ENCODE measurements at regions not wholly inside any gene's neighbourhood (a gene's known extent, or its start where the extent isn't known, plus 50 kb on each side); places are given as distances from the start of the nearest gene placed in this dataset.

- 20 to 23% methylated on average over 2 to 4 of the region's 4 CpGs for WGBS, 2 donors
- intact Hi-C loops (cut with DNase I) = no loop called here
- peak; percentile 51 to 66 for DNase-seq
Measured at GRCh38 chr7:50962962-50963374, 180.3 kb upstream of the GRB10 start.

GRCh38 chr7:50962281-50962883, 179.7 kb upstream of the GRB10 start:
- no peaks in the 10 kb centered on the region for H3K36me3 ChIP-seq
- intact Hi-C loops (cut with DNase I) = no loop called here
- no peak for DNase-seq
- no peaks in the 10 kb centered on the region for H3K27me3 ChIP-seq
- 78 to 81% methylated on average over 10 of the region's 10 CpGs for WGBS, 2 donors
- H3K4me1 ChIP-seq = peaks cover 0 to 10% of the 10 kb centered on the region in 2 donors
- H3K9me3 ChIP-seq = no peaks in the 10 kb centered on the region
- H3K4me3 ChIP-seq (replicated peaks in 1 of 3) = no peak overlapping the region
- H3K27ac ChIP-seq = no peak overlapping the region
- TF ChIP-seq CTCF (IDR thresholded peaks at IDR 0.05) (no peak), POLR2A (IDR thresholded peaks at IDR 0.05) (no peak)

More at GRCh38 chr7:50962962-50963374, 180.3 kb upstream of the GRB10 start:
- no peaks in the 10 kb centered on the region for H3K9me3 ChIP-seq
- peaks cover 0 to 10% of the 10 kb centered on the region in 2 donors for H3K4me1 ChIP-seq
- no peaks in the 10 kb centered on the region for H3K36me3 ChIP-seq
- no peak overlapping the region for H3K4me3 ChIP-seq (replicated peaks in 1 of 3)
- no peaks in the 10 kb centered on the region for H3K27me3 ChIP-seq
- H3K27ac ChIP-seq = no peak overlapping the region
- TF ChIP-seq POLR2A (IDR thresholded peaks at IDR 0.05) (no peak), CTCF (IDR thresholded peaks at IDR 0.05) (no peak)

GRCh38 chr7:50960621-50961310, 178.1 kb upstream of the GRB10 start:
- no peak overlapping the region for H3K27ac ChIP-seq
- 84 to 86% methylated on average over 13 to 14 of the region's 14 CpGs for WGBS, 2 donors
- no peaks in the 10 kb centered on the region for H3K27me3 ChIP-seq
- TF ChIP-seq CTCF (IDR thresholded peaks at IDR 0.05) = no peak
- TF ChIP-seq POLR2A (IDR thresholded peaks at IDR 0.05) = no peak
- intact Hi-C loops (cut with DNase I) = no loop called here
- H3K4me1 ChIP-seq = peaks cover 0 to 10% of the 10 kb centered on the region in 2 donors
- no peaks in the 10 kb centered on the region for H3K36me3 ChIP-seq
- DNase-seq = no peak
- H3K9me3 ChIP-seq = no peaks in the 10 kb centered on the region
- H3K4me3 ChIP-seq (replicated peaks in 1 of 3) = no peak overlapping the region

DNA sequence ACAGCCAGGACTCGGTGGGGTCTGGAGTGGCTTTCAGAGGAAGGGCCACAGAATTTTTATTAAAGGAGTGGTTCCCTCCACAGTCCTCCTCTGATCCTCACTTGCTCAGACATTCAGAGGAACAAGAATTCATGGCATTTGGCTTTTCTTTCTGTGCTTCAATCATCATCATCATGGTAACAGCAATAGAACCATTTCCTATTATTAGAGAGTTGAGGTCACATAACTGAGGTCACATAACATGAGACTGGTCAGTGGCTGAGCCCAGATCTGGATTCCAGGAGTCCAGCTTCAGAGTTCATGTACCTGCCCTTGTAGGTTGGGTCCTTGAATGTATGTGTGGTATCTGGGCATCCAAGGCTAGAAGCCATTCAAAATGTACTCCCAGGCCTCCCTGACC, 177.3 kb upstream of the GRB10 start:
- no peaks in the 10 kb centered on the region for H3K36me3 ChIP-seq
- 83 to 91% methylated on average over 1 of the region's 1 CpG for WGBS, 2 donors
- H3K4me1 ChIP-seq = peaks cover 0 to 10% of the 10 kb centered on the region in 2 donors
- no peak overlapping the region for H3K27ac ChIP-seq
- DNase-seq = no peak
- no peaks in the 10 kb centered on the region for H3K9me3 ChIP-seq
- TF ChIP-seq CTCF (IDR thresholded peaks at IDR 0.05) (no peak), POLR2A (IDR thresholded peaks at IDR 0.05) (no peak)
- no peaks in the 10 kb centered on the region for H3K27me3 ChIP-seq
- H3K4me3 ChIP-seq (replicated peaks in 1 of 3) = no peak overlapping the region
- intact Hi-C loops (cut with DNase I) = no loop called here

GRCh38 chr7:50959560-50959959, 176.9 kb upstream of the GRB10 start:
- no peak for TF ChIP-seq POLR2A (IDR thresholded peaks at IDR 0.05)
- no peak for TF ChIP-seq CTCF (IDR thresholded peaks at IDR 0.05)
- intact Hi-C loops (cut with DNase I) = no loop called here
- no peak for DNase-seq
- Histone ChIP-seq H3K4me1 (peaks cover 0 to 10% of the 10 kb centered on the region in 2 donors), H3K27me3 (no peaks in the 10 kb centered on the region), H3K27ac (no peak overlapping the region), H3K36me3 (no peaks in the 10 kb centered on the region), H3K9me3 (no peaks in the 10 kb centered on the region), H3K4me3 (replicated peaks in 1 of 3) (no peak overlapping the region)
- WGBS, 2 donors = 95 to 100% methylated on average over 2 to 4 of the region's 4 CpGs

Data from thyroid gland (tissue), 4 donors.